ENCODE measurements at regions not wholly inside any gene's neighbourhood (a gene's known extent, or its start where the extent isn't known, plus 50 kb on each side); places are given as distances from the start of the nearest gene placed in this dataset.

DNA sequence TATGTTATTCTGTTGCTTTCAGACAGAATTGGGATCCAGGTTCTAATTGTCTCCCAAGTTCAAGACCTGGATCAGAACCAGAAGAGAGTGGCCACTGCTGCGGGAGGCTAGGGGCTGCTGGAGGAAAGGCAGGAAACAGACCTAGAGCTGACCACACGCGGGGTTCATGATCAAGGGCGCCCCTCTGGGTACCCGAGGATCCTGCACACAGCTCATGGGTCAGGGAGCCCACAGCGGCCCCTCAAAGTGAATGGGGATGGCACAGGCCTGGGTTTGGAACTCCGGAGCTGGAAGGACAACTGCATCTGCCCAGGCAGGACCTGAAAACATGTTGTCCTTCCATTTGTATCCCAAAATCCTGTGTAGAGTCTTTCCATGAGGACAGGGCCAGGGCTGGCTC lies 107.0 kb downstream of the RMI2 start:
- Histone ChIP-seq H3K36me3 (ENCODE audit: control insufficient read depth, insufficient read depth, low read length) (no peaks in the 10 kb centered on the region), H3K4me1 (ENCODE audit: control insufficient read depth, insufficient read depth, low read length, poor library complexity, severe bottlenecking) (no peaks in the 10 kb centered on the region), H3K9me3 (ENCODE audit: control insufficient read depth in 2 of 2, low read length in 2 of 2) (no peaks in the 10 kb centered on the region), H3K27me3 (ENCODE audit: control insufficient read depth, insufficient read depth, low read length) (no peaks in the 10 kb centered on the region), H3K4me3 (ENCODE audit: low read depth, low read length) (no peak overlapping the region), H3K27ac (ENCODE audit: insufficient read depth, low read length, poor library complexity, severe bottlenecking) (no peak overlapping the region)
- Mint-ChIP-seq H3K27ac (no peak overlapping the region), H3K4me1 (no peaks in the 10 kb centered on the region), H3K27me3 (peaks cover 8% of the 10 kb centered on the region), H3K9me3 (peaks cover 0 to 4% (median 0%) of the 10 kb centered on the region in 7 donors), H3K36me3 (peaks cover 10% of the 10 kb centered on the region), H3K4me3 (no peak overlapping the region)
- no peak for ATAC-seq (ENCODE audit: low read depth in 2 of 2)
- no peak for DNase-seq

DNA sequence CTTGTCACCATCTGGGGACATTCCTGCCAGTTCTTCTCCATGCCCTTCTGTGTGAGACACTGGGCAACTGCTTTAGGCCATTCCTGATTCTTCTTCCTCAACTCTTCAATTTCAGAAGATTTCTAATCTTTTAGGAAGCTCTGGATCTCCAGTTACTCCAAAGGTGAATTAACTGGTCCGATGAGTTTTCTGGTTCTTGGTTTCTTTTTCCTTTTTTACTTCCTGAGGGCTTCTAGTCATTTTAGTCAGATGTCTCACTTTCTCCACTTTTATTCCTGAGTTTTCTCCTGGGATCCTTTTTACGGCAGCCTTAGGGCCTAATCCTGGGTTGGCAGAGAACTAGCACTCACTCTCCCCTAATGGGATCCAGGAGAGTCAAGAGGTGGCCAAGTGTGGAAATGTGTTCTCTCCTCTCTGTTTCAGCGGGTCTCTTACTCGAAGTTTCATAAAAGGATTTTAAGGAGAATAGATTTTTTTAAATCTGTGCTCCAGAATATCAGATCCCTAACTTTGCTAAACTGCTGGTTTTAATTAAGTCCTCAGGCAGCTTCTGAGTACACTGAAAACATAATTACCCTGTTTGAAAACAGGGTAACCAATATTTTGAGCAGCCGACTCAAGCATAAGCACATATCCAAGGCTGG lies 107.6 kb downstream of the RMI2 start:
- no peak overlapping the region for H3K27ac ChIP-seq (ENCODE audit: insufficient read depth, low read length, poor library complexity, severe bottlenecking)
- H3K9me3 Mint-ChIP-seq: peaks cover 0 to 4% (median 0%) of the 10 kb centered on the region in 7 donors
- H3K27ac Mint-ChIP-seq: no peak overlapping the region
- H3K27me3 ChIP-seq (ENCODE audit: control insufficient read depth, insufficient read depth, low read length): no peaks in the 10 kb centered on the region
- peaks cover 8% of the 10 kb centered on the region for H3K27me3 Mint-ChIP-seq
- H3K36me3 ChIP-seq (ENCODE audit: control insufficient read depth, insufficient read depth, low read length): no peaks in the 10 kb centered on the region
- H3K4me3 Mint-ChIP-seq: no peak overlapping the region
- H3K9me3 ChIP-seq (ENCODE audit: control insufficient read depth in 2 of 2, low read length in 2 of 2): no peaks in the 10 kb centered on the region
- no peaks in the 10 kb centered on the region for H3K4me1 Mint-ChIP-seq
- ATAC-seq (ENCODE audit: low read depth in 2 of 2) (no peak), DNase-seq (no peak)
- H3K36me3 Mint-ChIP-seq: peaks cover 10% of the 10 kb centered on the region
- no peaks in the 10 kb centered on the region for H3K4me1 ChIP-seq (ENCODE audit: control insufficient read depth, insufficient read depth, low read length, poor library complexity, severe bottlenecking)
- no peak overlapping the region for H3K4me3 ChIP-seq (ENCODE audit: low read depth, low read length)

DNA sequence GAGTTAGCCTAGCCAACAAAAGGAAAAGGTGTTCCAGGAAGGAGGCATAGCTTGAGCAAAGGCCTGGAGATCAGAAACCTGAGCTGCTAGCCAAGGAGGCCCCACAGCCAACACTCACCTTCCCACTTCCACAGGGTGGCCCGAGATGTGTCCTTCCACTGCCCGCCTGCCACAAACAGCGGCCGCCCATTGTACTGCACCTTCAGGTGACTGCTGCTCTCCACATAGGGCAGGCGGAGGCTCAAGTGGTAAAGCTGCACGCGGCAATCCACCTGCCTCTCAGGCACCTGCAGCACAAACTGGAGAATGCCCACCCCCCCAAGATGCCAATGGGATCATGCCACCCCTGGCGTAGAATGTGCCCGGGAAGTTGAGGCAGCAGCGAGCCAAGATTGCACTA lies 111.5 kb downstream of the RMI2 start:
- Mint-ChIP-seq H3K4me3 (no peak overlapping the region), H3K9me3 (peaks cover 0 to 4% (median 0%) of the 10 kb centered on the region in 7 donors), H3K4me1 (peaks cover 0 to 2% (median 0%) of the 10 kb centered on the region in 4 donors), H3K27ac (no peak overlapping the region), H3K36me3 (no peaks in the 10 kb centered on the region), H3K27me3 (peaks cover 8% of the 10 kb centered on the region)
- Histone ChIP-seq H3K4me3 (ENCODE audit: low read depth, low read length) (no peak overlapping the region), H3K27me3 (ENCODE audit: control insufficient read depth, insufficient read depth, low read length) (no peaks in the 10 kb centered on the region), H3K4me1 (ENCODE audit: control insufficient read depth, insufficient read depth, low read length, poor library complexity, severe bottlenecking) (no peaks in the 10 kb centered on the region), H3K27ac (ENCODE audit: insufficient read depth, low read length, poor library complexity, severe bottlenecking) (no peak overlapping the region), H3K9me3 (ENCODE audit: control insufficient read depth in 2 of 2, low read length in 2 of 2) (no peaks in the 10 kb centered on the region), H3K36me3 (ENCODE audit: control insufficient read depth, insufficient read depth, low read length) (no peaks in the 10 kb centered on the region)
- DNase-seq: no peak
- no peak for ATAC-seq (ENCODE audit: low read depth in 2 of 2)

DNA sequence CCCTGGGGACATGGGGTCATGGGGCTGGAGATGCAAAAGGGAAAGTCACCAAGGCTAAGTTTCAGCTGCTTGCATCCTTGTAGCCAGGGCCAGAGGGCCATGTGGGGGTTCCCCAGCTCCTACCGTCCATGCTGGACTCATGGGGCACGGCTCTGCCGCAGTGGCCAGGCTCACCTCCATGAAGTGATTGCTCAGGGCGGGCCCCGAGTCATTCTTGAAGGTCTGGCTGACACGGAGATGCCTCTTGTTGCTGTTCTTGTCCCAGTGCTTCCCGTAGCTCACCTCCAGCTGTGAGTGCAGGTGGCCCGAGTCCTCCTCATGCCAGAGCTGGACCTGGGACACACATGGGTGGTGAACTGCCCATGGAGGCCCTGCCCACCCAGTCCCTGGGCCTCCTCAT lies 114.5 kb downstream of the RMI2 start:
- peaks cover 0 to 2% (median 0%) of the 10 kb centered on the region in 4 donors for H3K4me1 Mint-ChIP-seq
- H3K9me3 Mint-ChIP-seq: peaks cover 0 to 1% (median 0%) of the 10 kb centered on the region in 7 donors
- H3K27me3 Mint-ChIP-seq: peaks cover 4% of the 10 kb centered on the region
- no peak for ATAC-seq (ENCODE audit: low read depth in 2 of 2)
- no peaks in the 10 kb centered on the region for H3K36me3 Mint-ChIP-seq
- H3K27ac Mint-ChIP-seq: peak overlapping the region in 1 of 3 donors; percentile 69
- no peaks in the 10 kb centered on the region for H3K4me1 ChIP-seq (ENCODE audit: control insufficient read depth, insufficient read depth, low read length, poor library complexity, severe bottlenecking)
- H3K36me3 ChIP-seq (ENCODE audit: control insufficient read depth, insufficient read depth, low read length): no peaks in the 10 kb centered on the region
- H3K27me3 ChIP-seq (ENCODE audit: control insufficient read depth, insufficient read depth, low read length): no peaks in the 10 kb centered on the region
- no peak overlapping the region for H3K27ac ChIP-seq (ENCODE audit: insufficient read depth, low read length, poor library complexity, severe bottlenecking)
- no peak overlapping the region for H3K4me3 Mint-ChIP-seq
- no peak overlapping the region for H3K4me3 ChIP-seq (ENCODE audit: low read depth, low read length)
- DNase-seq: no peak
- H3K9me3 ChIP-seq (ENCODE audit: control insufficient read depth in 2 of 2, low read length in 2 of 2): no peaks in the 10 kb centered on the region

DNA sequence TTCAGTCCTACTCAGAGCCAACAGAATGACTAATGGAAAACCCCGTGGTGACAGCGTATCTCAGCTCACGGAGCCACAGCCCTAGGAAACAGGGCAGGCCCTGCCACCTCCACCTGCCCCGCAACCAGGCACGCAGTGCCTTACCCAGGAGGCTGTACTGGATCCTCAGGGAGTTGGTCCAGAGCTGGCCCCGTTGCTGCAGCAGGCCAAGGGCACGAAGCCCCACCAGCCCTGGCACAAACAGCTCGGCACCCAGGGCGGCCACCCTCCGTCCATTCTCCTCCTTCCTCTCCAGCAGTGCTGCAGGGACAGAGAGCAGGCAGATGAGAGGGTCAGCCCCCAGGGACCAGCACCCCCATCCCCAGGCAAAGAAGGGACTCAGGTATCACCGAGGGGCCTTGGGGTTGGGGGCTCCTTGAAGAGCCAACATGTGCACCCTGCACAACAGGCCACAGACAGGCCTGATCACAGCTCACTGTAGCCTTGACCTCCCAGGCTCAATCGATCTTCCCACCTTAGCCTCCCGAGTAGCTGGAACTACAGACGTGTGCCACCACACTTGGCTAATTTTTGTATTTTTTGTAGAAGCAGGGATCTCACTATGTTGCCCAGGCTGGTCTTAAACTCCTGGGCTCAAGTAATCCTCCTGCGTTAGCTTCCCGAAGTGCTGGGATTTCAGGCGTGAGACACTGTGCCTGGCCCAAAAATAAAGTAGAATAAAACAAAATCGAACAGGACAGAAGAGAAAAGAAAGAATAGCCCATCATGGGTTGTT lies 115.7 kb downstream of the RMI2 start:
- Mint-ChIP-seq H3K4me1 (peaks cover 0 to 2% (median 0%) of the 10 kb centered on the region in 4 donors), H3K27me3 (no peaks in the 10 kb centered on the region), H3K36me3 (no peaks in the 10 kb centered on the region), H3K9me3 (no peaks in the 10 kb centered on the region), H3K4me3 (no peak overlapping the region), H3K27ac (no peak overlapping the region)
- DNase-seq: no peak
- no peaks in the 10 kb centered on the region for H3K27me3 ChIP-seq (ENCODE audit: control insufficient read depth, insufficient read depth, low read length)
- no peaks in the 10 kb centered on the region for H3K36me3 ChIP-seq (ENCODE audit: control insufficient read depth, insufficient read depth, low read length)
- H3K4me1 ChIP-seq (ENCODE audit: control insufficient read depth, insufficient read depth, low read length, poor library complexity, severe bottlenecking): no peaks in the 10 kb centered on the region
- H3K27ac ChIP-seq (ENCODE audit: insufficient read depth, low read length, poor library complexity, severe bottlenecking): no peak overlapping the region
- no peak overlapping the region for H3K4me3 ChIP-seq (ENCODE audit: low read depth, low read length)
- no peak for ATAC-seq (ENCODE audit: low read depth in 2 of 2)
- H3K9me3 ChIP-seq (ENCODE audit: control insufficient read depth in 2 of 2, low read length in 2 of 2): no peaks in the 10 kb centered on the region

DNA sequence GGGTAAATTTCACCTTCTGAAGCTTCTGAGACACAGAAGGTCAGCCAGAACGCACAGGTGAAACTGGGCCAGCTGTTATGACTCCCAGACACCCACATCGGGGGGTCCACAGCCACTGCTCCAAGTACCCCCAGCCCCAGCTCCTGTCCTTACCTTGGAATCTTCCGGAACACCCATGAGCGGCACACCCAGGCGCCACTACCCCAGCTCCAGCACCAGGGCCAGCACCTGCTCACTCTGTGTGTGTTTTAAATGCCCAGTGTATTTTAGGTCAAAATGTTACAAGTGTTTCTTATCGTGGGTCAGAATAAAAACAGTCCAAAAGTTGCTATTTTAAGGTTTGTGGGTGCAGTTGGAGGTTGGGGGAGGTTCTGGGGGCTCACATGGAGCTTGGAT lies 116.3 kb downstream of the RMI2 start:
- H3K27ac Mint-ChIP-seq: no peak overlapping the region
- Histone ChIP-seq H3K27me3 (ENCODE audit: control insufficient read depth, insufficient read depth, low read length) (no peaks in the 10 kb centered on the region), H3K9me3 (ENCODE audit: control insufficient read depth in 2 of 2, low read length in 2 of 2) (no peaks in the 10 kb centered on the region), H3K36me3 (ENCODE audit: control insufficient read depth, insufficient read depth, low read length) (no peaks in the 10 kb centered on the region), H3K4me3 (ENCODE audit: low read depth, low read length) (no peak overlapping the region), H3K27ac (ENCODE audit: insufficient read depth, low read length, poor library complexity, severe bottlenecking) (no peak overlapping the region), H3K4me1 (ENCODE audit: control insufficient read depth, insufficient read depth, low read length, poor library complexity, severe bottlenecking) (no peaks in the 10 kb centered on the region)
- ATAC-seq (ENCODE audit: low read depth in 2 of 2): no peak
- H3K27me3 Mint-ChIP-seq: no peaks in the 10 kb centered on the region
- H3K4me3 Mint-ChIP-seq: no peak overlapping the region
- DNase-seq: no peak
- no peaks in the 10 kb centered on the region for H3K9me3 Mint-ChIP-seq
- peaks cover 0 to 2% (median 0%) of the 10 kb centered on the region in 4 donors for H3K4me1 Mint-ChIP-seq
- H3K36me3 Mint-ChIP-seq: no peaks in the 10 kb centered on the region

DNA sequence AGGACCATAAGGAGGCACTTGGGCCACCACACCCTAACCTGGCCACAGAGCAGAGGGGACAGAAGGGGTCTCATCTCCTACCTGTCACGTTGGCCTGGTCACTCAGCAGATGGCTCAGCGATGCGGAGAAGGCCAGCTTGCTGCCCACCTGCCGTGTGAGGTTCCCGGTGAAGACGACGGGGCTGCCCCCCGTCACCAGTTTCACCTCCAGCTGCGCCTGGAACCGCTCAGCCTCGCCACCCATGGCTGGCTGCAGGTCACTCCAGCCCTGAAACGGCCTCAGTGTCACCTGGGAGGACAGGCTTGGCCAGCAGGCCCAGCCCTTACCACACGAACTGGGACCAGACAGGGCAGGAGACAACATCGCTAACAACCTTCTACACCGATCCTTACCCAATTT lies 116.8 kb downstream of the RMI2 start:
- Histone ChIP-seq H3K4me1 (ENCODE audit: control insufficient read depth, insufficient read depth, low read length, poor library complexity, severe bottlenecking) (no peaks in the 10 kb centered on the region), H3K27me3 (ENCODE audit: control insufficient read depth, insufficient read depth, low read length) (no peaks in the 10 kb centered on the region), H3K4me3 (ENCODE audit: low read depth, low read length) (no peak overlapping the region), H3K27ac (ENCODE audit: insufficient read depth, low read length, poor library complexity, severe bottlenecking) (no peak overlapping the region), H3K9me3 (ENCODE audit: control insufficient read depth in 2 of 2, low read length in 2 of 2) (no peaks in the 10 kb centered on the region), H3K36me3 (ENCODE audit: control insufficient read depth, insufficient read depth, low read length) (no peaks in the 10 kb centered on the region)
- DNase-seq (no peak), ATAC-seq (ENCODE audit: low read depth in 2 of 2) (no peak)
- Mint-ChIP-seq H3K36me3 (no peaks in the 10 kb centered on the region), H3K4me1 (peaks cover 0 to 2% (median 0%) of the 10 kb centered on the region in 4 donors), H3K27ac (no peak overlapping the region), H3K27me3 (no peaks in the 10 kb centered on the region), H3K9me3 (no peaks in the 10 kb centered on the region), H3K4me3 (no peak overlapping the region)

DNA sequence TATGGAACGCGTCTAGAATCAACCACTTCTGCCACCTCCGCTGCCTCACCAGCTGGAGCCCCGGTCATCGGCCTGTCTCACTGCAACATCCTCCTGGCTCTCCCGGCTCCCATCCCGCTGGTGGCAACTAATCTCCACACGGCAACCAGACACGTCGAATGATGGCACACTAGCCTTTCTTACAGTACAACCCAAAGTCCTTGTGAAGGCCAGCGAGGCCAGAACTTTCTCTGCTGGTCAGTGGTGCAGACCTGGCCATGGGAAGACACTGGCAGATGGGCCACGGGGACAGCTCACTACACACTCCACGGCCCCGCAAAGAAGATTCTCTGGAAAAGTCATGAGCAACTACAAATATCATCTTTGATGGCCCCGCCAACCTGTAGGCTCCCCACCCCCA lies 117.6 kb downstream of the RMI2 start:
- no peak overlapping the region for H3K27ac Mint-ChIP-seq

More for the DNA sequence above, 117.6 kb downstream of the RMI2 start:
- H3K27ac ChIP-seq (ENCODE audit: insufficient read depth, low read length, poor library complexity, severe bottlenecking): no peak overlapping the region
- H3K27me3 ChIP-seq (ENCODE audit: control insufficient read depth, insufficient read depth, low read length): no peaks in the 10 kb centered on the region
- no peaks in the 10 kb centered on the region for H3K9me3 Mint-ChIP-seq
- no peak overlapping the region for H3K4me3 Mint-ChIP-seq
- H3K9me3 ChIP-seq (ENCODE audit: control insufficient read depth in 2 of 2, low read length in 2 of 2): no peaks in the 10 kb centered on the region
- no peaks in the 10 kb centered on the region for H3K4me1 ChIP-seq (ENCODE audit: control insufficient read depth, insufficient read depth, low read length, poor library complexity, severe bottlenecking)
- no peak overlapping the region for H3K4me3 ChIP-seq (ENCODE audit: low read depth, low read length)
- H3K36me3 Mint-ChIP-seq: no peaks in the 10 kb centered on the region
- ATAC-seq (ENCODE audit: low read depth in 2 of 2): no peak
- no peaks in the 10 kb centered on the region for H3K27me3 Mint-ChIP-seq
- H3K36me3 ChIP-seq (ENCODE audit: control insufficient read depth, insufficient read depth, low read length): no peaks in the 10 kb centered on the region
- peaks cover 0 to 2% (median 0%) of the 10 kb centered on the region in 4 donors for H3K4me1 Mint-ChIP-seq
- no peak for DNase-seq

All from CD4-positive, CD25-positive, alpha-beta regulatory T cell (primary cell).